ENCODE measurements at regions not wholly inside any gene's neighbourhood (a gene's known extent, or its start where the extent isn't known, plus 50 kb on each side); places are given as distances from the start of the nearest gene placed in this dataset.

GRCh38 chr3:139202226-139202958, 141.4 kb upstream of the MRPS22 start (continued):
- no peak for TF ChIP-seq CHD4 (IDR thresholded peaks at IDR 0.05; ENCODE audit: insufficient read depth, insufficient replicate concordance, low read depth, low read length, poor library complexity, severe bottlenecking)
- TF ChIP-seq ZBTB12 (CRISPR knock-in tag; IDR thresholded peaks at IDR 0.05): no peak
- TF ChIP-seq, protein P1, sequence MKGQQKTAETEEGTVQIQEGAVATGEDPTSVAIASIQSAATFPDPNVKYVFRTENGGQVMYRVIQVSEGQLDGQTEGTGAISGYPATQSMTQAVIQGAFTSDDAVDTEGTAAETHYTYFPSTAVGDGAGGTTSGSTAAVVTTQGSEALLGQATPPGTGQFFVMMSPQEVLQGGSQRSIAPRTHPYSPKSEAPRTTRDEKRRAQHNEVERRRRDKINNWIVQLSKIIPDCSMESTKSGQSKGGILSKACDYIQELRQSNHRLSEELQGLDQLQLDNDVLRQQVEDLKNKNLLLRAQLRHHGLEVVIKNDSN (CRISPR knock-in tag; IDR thresholded peaks at IDR 0.05): peak; percentile 61
- peak; percentile 71 to 75 (median 71) for TF ChIP-seq CTCF (IDR thresholded peaks at IDR 0.05 in 2 of 3, conservative IDR thresholded peaks at IDR 0.05 in 1 of 3; ENCODE audit: insufficient read depth in 2 of 3, low read depth in 1 of 3, low read length in 3 of 3)
- peak; percentile 33; the same call in 1 of the 2 replicates for TF ChIP-seq LEF1 (IDR thresholded peaks at IDR 0.05)
- no peak for TF ChIP-seq PHB (CRISPR knock-in tag; IDR thresholded peaks at IDR 0.05)
- TF ChIP-seq KAT8 (IDR thresholded peaks at IDR 0.05; ENCODE audit: low read depth): no peak
- no peak for TF ChIP-seq ZC3H8 (IDR thresholded peaks at IDR 0.05)
- TF ChIP-seq, protein P2, sequence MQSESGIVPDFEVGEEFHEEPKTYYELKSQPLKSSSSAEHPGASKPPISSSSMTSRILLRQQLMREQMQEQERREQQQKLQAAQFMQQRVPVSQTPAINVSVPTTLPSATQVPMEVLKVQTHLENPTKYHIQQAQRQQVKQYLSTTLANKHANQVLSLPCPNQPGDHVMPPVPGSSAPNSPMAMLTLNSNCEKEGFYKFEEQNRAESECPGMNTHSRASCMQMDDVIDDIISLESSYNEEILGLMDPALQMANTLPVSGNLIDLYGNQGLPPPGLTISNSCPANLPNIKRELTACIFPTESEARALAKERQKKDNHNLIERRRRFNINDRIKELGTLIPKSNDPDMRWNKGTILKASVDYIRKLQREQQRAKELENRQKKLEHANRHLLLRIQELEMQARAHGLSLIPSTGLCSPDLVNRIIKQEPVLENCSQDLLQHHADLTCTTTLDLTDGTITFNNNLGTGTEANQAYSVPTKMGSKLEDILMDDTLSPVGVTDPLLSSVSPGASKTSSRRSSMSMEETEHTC (IDR thresholded peaks at IDR 0.05): 0 out of 2 replicates have a peak, but pooled peaks have one; percentile 58
- TF ChIP-seq KAT2B (IDR thresholded peaks at IDR 0.05; ENCODE audit: low read depth, low read length): no peak
- TF ChIP-seq SRF (CRISPR knock-in tag; IDR thresholded peaks at IDR 0.05): no peak
- TF ChIP-seq ILK (tag; IDR thresholded peaks at IDR 0.05; ENCODE audit: borderline replicate concordance, low read depth): no peak
- peak; percentile 24; the same call in 1 of the 2 replicates for TF ChIP-seq ZNF583 (CRISPR knock-in tag; IDR thresholded peaks at IDR 0.05)
- TF ChIP-seq ATF7 (IDR thresholded peaks at IDR 0.05): peak; percentile 25; the same call in 1 of the 2 replicates
- TF ChIP-seq POLR3A (IDR thresholded peaks at IDR 0.05; ENCODE audit: borderline replicate concordance, extremely low read depth, insufficient read depth, insufficient read length): no peak
- TF ChIP-seq, protein P3, sequence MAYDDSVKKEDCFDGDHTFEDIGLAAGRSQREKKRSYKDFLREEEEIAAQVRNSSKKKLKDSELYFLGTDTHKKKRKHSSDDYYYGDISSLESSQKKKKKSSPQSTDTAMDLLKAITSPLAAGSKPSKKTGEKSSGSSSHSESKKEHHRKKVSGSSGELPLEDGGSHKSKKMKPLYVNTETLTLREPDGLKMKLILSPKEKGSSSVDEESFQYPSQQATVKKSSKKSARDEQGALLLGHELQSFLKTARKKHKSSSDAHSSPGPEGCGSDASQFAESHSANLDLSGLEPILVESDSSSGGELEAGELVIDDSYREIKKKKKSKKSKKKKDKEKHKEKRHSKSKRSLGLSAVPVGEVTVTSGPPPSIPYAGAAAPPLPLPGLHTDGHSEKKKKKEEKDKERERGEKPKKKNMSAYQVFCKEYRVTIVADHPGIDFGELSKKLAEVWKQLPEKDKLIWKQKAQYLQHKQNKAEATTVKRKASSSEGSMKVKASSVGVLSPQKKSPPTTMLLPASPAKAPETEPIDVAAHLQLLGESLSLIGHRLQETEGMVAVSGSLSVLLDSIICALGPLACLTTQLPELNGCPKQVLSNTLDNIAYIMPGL (CRISPR knock-in tag; IDR thresholded peaks at IDR 0.05): no peak
- no peak for TF ChIP-seq SREBF1 (IDR thresholded peaks at IDR 0.05; ENCODE audit: borderline replicate concordance, low read depth, low read length)
- no peak for TF ChIP-seq PHF21A (IDR thresholded peaks at IDR 0.05; ENCODE audit: borderline replicate concordance, low read depth)
- TF ChIP-seq, protein P4, sequence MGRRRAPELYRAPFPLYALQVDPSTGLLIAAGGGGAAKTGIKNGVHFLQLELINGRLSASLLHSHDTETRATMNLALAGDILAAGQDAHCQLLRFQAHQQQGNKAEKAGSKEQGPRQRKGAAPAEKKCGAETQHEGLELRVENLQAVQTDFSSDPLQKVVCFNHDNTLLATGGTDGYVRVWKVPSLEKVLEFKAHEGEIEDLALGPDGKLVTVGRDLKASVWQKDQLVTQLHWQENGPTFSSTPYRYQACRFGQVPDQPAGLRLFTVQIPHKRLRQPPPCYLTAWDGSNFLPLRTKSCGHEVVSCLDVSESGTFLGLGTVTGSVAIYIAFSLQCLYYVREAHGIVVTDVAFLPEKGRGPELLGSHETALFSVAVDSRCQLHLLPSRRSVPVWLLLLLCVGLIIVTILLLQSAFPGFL (CRISPR knock-in tag; IDR thresholded peaks at IDR 0.05): no peak
- no peak for TF ChIP-seq ZKSCAN3 (CRISPR knock-in tag; IDR thresholded peaks at IDR 0.05)
